Liver (tissue), 8 donors: ENCODE measurements at regions not wholly inside any gene's neighbourhood (a gene's known extent, or its start where the extent isn't known, plus 50 kb on each side); places are given as distances from the start of the nearest gene placed in this dataset.

Source experiments
- DNase-seq: peaks from one replicate; pipeline ENCODE4 v3.0.0-alpha.2; 2017; ENCODE audit warnings: low spot score
- H3K27ac ChIP-seq, 2 donors: one replicate each; pipeline ENCODE4 v1.7.0; 2013; ENCODE audit warnings: inconsistent platforms in 2 of 2, low read length in 2 of 2, control low read depth in 1 of 2, low read depth in 1 of 2, mild to moderate bottlenecking in 1 of 2
- H3K27me3 ChIP-seq, 4 donors: one replicate each; pipeline versions ENCODE4 v1.6.1 to v1.7.0; 2013; ENCODE audit warnings: low read length in 3 of 4, inconsistent platforms in 1 of 4, mild to moderate bottlenecking in 1 of 4, moderate library complexity in 1 of 4; ENCODE audit not compliant: control insufficient read depth in 4 of 4, insufficient read depth in 4 of 4
- H3K36me3 ChIP-seq, 4 donors: one replicate each; pipeline versions ENCODE4 v1.6.1 to v1.7.0; 2013; ENCODE audit warnings: low read length in 3 of 4, mild to moderate bottlenecking in 3 of 4, low read depth in 1 of 4, moderate library complexity in 1 of 4; ENCODE audit not compliant: control insufficient read depth in 4 of 4, insufficient read depth in 3 of 4
- H3K4me1 ChIP-seq, 4 donors: one replicate each; pipeline versions ENCODE4 v1.6.1 to v1.7.0; 2013; ENCODE audit warnings: low read length in 3 of 4, mild to moderate bottlenecking in 3 of 4, moderate library complexity in 1 of 4; ENCODE audit not compliant: control insufficient read depth in 4 of 4, insufficient read depth in 4 of 4
- H3K4me3 ChIP-seq, 3 donors: one replicate each; pipeline versions ENCODE4 v1.6.1 to v1.7.0; 2013; ENCODE audit warnings: low read length in 3 of 3, control low read depth in 1 of 3, low read depth in 1 of 3, mild to moderate bottlenecking in 1 of 3
- H3K9ac ChIP-seq, 2 donors: one replicate each; pipeline ENCODE4 v1.7.0; 2013; ENCODE audit warnings: low read length in 2 of 2, mild to moderate bottlenecking in 2 of 2, moderate library complexity in 2 of 2, control low read depth in 1 of 2, low read depth in 1 of 2
- H3K9me3 ChIP-seq, 4 donors: one replicate each; pipeline versions ENCODE4 v1.6.1 to v1.7.0; 2013; ENCODE audit warnings: low read length in 3 of 4; ENCODE audit not compliant: control insufficient read depth in 4 of 4
- ATF3 ChIP-seq: IDR thresholded peaks from 2 replicates; pipeline ENCODE4 v1.6.1; 2016; ENCODE audit warnings: antibody characterized with exemption
- CTCF ChIP-seq: fragments of 150-350 bp; IDR thresholded peaks from 2 replicates; pipeline ENCODE4 v1.5.1; 2017; ENCODE audit warnings: improper control_type of control experiment, low read depth, low read length; ENCODE audit not compliant: missing input control
- EGR1 ChIP-seq, 2 donors: IDR thresholded peaks; 2 replicates each; pipeline ENCODE4 v1.6.1; 2016 to 2018; ENCODE audit warnings: antibody characterized with exemption in 2 of 2, low read depth in 2 of 2
- FOXA2 ChIP-seq: IDR thresholded peaks from 2 replicates; pipeline ENCODE4 v1.6.1; 2016; ENCODE audit warnings: antibody characterized with exemption
- GABPA ChIP-seq, 2 donors: IDR thresholded peaks in 1 of 2; conservative IDR thresholded peaks in 1 of 2; 2 replicates each; pipeline ENCODE4 v1.6.1; 2016; ENCODE audit warnings: antibody characterized with exemption in 2 of 2, mild to moderate bottlenecking in 1 of 2, moderate library complexity in 1 of 2
- HNF4A ChIP-seq, 2 donors: conservative IDR thresholded peaks; 2 replicates each; pipeline ENCODE4 v1.6.1; 2016; ENCODE audit warnings: antibody characterized with exemption in 2 of 2, mild to moderate bottlenecking in 2 of 2
- HNF4G ChIP-seq: IDR thresholded peaks from 2 replicates; pipeline ENCODE4 v1.6.1; 2016; ENCODE audit warnings: antibody characterized with exemption
- JUND ChIP-seq, 2 donors: IDR thresholded peaks; 2 replicates each; pipeline ENCODE4 v1.6.1; 2016; ENCODE audit warnings: antibody characterized with exemption in 2 of 2
- MAX ChIP-seq: IDR thresholded peaks from 2 replicates; pipeline ENCODE4 v1.6.1; 2016; ENCODE audit warnings: antibody characterized with exemption
- NR2F2 ChIP-seq: IDR thresholded peaks from 2 replicates; pipeline ENCODE4 v1.6.1; 2016; ENCODE audit warnings: antibody characterized with exemption
- RAD21 ChIP-seq, 2 donors: IDR thresholded peaks; 2 replicates each; pipeline ENCODE4 v1.6.1; 2016; ENCODE audit warnings: antibody characterized with exemption in 2 of 2, mild to moderate bottlenecking in 2 of 2
- RXRA ChIP-seq, 2 donors: IDR thresholded peaks; 2 replicates each; pipeline ENCODE4 v1.6.1; 2017 to 2018; ENCODE audit warnings: antibody characterized with exemption in 2 of 2, mild to moderate bottlenecking in 1 of 2
- SP1 ChIP-seq: IDR thresholded peaks from 2 replicates; pipeline ENCODE4 v1.6.1; 2018; ENCODE audit warnings: antibody characterized with exemption, mild to moderate bottlenecking
- TAF1 ChIP-seq: conservative IDR thresholded peaks from 2 replicates; pipeline ENCODE4 v1.6.1; 2016; ENCODE audit warnings: antibody characterized with exemption, mild to moderate bottlenecking
- YY1 ChIP-seq: IDR thresholded peaks from 2 replicates; pipeline ENCODE4 v1.6.1; 2016; ENCODE audit warnings: antibody characterized with exemption, mild to moderate bottlenecking
- ZBTB33 ChIP-seq: IDR thresholded peaks from 2 replicates; pipeline ENCODE4 v1.6.1; 2016; ENCODE audit warnings: antibody characterized with exemption
- whole genome bisulfite sequencing: extraction: QIAGEN DNeasy Blood & Tissue Kit; methylation state at CpG from one replicate; pipeline ENCODE4 v1.1.7; 2013; 5-methylcytosine and 5-hydroxymethylcytosine counted together
- donor health status: healthy.
- donor health status: healthy.
- donor health status: healthy.
- donor health status: healthy.
- donor health status: healthy.

GRCh38 chr10:130864961-130865818, 446.3 kb downstream of the TCERG1L start:
- Histone ChIP-seq H3K4me1 (no peaks in the 10 kb centered on the region), H3K27me3 (peaks cover 0 to 5% (median 0%) of the 10 kb centered on the region in 4 donors), H3K9me3 (no peaks in the 10 kb centered on the region), H3K4me3 (no peak overlapping the region), H3K36me3 (no peaks in the 10 kb centered on the region), H3K27ac (no peak overlapping the region), H3K9ac (no peak overlapping the region)
- 66% methylated on average over 17 of the region's 17 CpGs for WGBS
- no peak for DNase-seq
- no peak for TF ChIP-seq ATF3
- TF ChIP-seq NR2F2 = no peak
- no peak for TF ChIP-seq JUND (IDR thresholded peaks at IDR 0.05)
- TF ChIP-seq HNF4G = no peak
- no peak for TF ChIP-seq HNF4A (conservative IDR thresholded peaks at IDR 0.05)

- H3K27me3 ChIP-seq = peaks cover 0 to 5% (median 0%) of the 10 kb centered on the region in 4 donors
- H3K27ac ChIP-seq = no peak overlapping the region
- TF ChIP-seq CTCF (no peak), RAD21 (IDR thresholded peaks at IDR 0.05) (no peak), EGR1 (IDR thresholded peaks at IDR 0.05; ENCODE audit: low read depth in 2 of 2) (no peak), ZBTB33 (no peak), TAF1 (no peak)
- no peak overlapping the region for H3K4me3 ChIP-seq
- DNase-seq = no peak
- H3K4me1 ChIP-seq = no peaks in the 10 kb centered on the region
- H3K36me3 ChIP-seq = no peaks in the 10 kb centered on the region
- no peaks in the 10 kb centered on the region for H3K9me3 ChIP-seq
- 85% methylated on average over 7 of the region's 7 CpGs for WGBS
- no peak overlapping the region for H3K9ac ChIP-seq
These were observed 444.7 kb downstream of the TCERG1L start for GRCh38 chr10:130866857-130867256.

- Histone ChIP-seq H3K27me3 (peaks cover 0 to 5% (median 0%) of the 10 kb centered on the region in 4 donors), H3K4me1 (no peaks in the 10 kb centered on the region), H3K4me3 (no peak overlapping the region), H3K27ac (no peak overlapping the region), H3K36me3 (no peaks in the 10 kb centered on the region), H3K9me3 (no peaks in the 10 kb centered on the region), H3K9ac (no peak overlapping the region)
- DNase-seq = no peak
- WGBS = 76% methylated on average over 10 of the region's 10 CpGs
- TF ChIP-seq RAD21 (IDR thresholded peaks at IDR 0.05) = no peak
- no peak for TF ChIP-seq CTCF
- TF ChIP-seq GABPA (IDR thresholded peaks at IDR 0.05 in 1 of 2, conservative IDR thresholded peaks at IDR 0.05 in 1 of 2) = no peak
- no peak for TF ChIP-seq RXRA (IDR thresholded peaks at IDR 0.05)
- TF ChIP-seq MAX = no peak
- TF ChIP-seq YY1 = no peak
- TF ChIP-seq FOXA2 = no peak
- no peak for TF ChIP-seq SP1
- no peak for TF ChIP-seq NR2F2
- no peak for TF ChIP-seq JUND (IDR thresholded peaks at IDR 0.05)
These were observed 443.9 kb downstream of the TCERG1L start for GRCh38 chr10:130867446-130868194.
